Amygdala (tissue), 56 donors: ENCODE measurements at regions not wholly inside any gene's neighbourhood (a gene's known extent, or its start where the extent isn't known, plus 50 kb on each side); places are given as distances from the start of the nearest gene placed in this dataset.
"Not testable (repeated sequence)": the region's sequence is repeated elsewhere in the genome, so short reads cannot be mapped to it uniquely, and the experiment has no call there.

Source experiments
- DNase-seq, 56 donors: peaks; one replicate each; lab custom pipeline; 2025; lab: John Stamatoyannopoulos, UW

DNA sequence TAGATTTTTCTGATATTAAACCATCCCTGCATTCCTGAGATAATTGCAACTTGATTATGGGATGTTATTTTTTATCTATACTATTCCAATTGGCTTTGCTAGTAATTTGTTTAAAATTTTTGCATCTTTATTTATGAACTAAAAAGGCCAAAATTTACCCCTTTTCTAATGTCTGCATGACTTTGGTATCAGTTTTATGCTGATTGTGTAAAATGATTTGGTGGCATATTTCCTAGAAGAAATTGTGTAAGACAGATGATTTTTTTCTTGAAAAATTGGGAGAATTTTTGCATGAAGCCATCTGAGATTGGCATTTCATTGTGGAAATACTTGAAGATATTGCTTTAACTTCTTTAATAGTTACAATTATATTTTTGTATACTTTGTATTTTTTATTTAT, 183.8 kb upstream of the TBL1XR1 start:
- no peak for DNase-seq

DNA sequence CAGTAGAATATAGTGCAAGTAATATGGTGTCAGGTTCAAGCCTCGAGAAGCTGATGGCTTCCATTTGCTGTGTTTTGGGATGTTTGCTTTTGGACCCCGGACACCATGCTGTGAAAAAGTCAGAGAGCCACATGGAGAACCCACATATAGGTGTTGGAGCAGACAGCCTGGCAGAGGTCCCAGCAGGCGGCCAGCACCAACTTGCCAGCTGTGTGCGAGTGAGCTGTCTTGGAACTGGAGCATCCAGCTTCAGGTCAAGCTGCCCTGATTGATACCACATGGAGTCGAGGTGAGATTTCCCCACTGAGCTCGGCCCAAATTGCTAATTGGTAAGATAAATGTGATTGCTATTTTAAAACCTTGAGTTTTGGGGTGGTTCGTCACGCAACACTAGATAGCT, 185.7 kb upstream of the TBL1XR1 start:
- DNase-seq, result no peak

DNA sequence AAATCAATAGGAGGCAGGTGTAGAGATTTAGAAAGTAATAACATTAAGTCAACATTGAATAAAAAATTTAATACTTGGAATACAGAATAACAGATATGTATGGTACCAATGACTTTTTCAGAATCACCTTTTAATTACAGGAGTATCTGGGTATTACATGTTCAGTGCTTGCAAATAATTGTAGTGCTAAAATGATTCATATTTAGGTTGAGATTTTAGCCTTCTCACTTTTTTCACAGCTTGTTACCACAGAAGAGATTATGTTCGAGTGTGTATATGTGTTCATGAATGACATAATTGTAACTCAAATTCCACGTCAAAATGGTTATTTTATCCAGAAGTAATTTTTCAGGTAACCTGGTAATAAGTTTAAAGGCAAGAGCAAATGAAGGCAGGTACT, 187.9 kb upstream of the TBL1XR1 start:
- no peak for DNase-seq

DNA sequence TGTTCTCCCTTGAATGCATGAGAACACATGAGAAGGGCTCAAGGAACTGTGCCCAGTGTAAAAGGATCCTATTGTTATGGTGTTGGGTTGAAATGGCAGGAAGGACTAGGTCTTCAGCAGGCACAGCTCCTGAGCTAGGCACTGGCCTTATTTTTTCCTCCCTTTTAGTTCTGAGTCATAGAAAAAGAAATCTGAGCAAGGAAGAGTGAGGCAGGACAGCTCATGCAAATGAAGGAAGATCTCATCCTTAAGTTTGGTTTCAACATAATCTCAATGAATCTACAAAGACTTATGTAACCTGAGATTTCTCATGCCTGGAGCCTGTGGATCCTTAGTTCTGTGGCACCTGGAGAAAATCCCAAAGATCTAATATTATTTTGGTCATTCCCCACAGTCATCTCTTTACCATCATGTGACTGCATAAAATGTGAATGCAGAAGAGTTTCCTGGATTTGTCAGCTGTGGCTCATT, 188.6 kb upstream of the TBL1XR1 start:
- DNase-seq, result no peak

DNA sequence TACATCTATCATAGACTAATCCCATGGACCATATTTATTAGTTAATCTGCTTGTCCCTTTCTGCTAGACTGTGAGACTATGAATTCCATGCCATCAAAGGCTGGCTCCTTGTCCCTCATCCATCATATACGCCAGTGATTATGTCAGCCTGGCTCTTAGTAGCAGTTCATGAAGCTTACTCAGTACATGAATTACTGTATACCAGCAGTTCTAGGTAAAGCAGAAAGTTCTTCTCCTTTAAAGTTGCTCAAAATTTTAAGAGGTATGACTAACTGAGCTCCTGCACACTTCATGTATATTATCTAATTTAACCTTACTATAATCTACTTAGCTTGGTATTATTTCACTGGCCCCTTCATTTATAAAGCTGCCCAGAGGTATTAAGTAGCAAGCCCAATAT, 190.9 kb upstream of the TBL1XR1 start:
- DNase-seq, result no peak

DNA sequence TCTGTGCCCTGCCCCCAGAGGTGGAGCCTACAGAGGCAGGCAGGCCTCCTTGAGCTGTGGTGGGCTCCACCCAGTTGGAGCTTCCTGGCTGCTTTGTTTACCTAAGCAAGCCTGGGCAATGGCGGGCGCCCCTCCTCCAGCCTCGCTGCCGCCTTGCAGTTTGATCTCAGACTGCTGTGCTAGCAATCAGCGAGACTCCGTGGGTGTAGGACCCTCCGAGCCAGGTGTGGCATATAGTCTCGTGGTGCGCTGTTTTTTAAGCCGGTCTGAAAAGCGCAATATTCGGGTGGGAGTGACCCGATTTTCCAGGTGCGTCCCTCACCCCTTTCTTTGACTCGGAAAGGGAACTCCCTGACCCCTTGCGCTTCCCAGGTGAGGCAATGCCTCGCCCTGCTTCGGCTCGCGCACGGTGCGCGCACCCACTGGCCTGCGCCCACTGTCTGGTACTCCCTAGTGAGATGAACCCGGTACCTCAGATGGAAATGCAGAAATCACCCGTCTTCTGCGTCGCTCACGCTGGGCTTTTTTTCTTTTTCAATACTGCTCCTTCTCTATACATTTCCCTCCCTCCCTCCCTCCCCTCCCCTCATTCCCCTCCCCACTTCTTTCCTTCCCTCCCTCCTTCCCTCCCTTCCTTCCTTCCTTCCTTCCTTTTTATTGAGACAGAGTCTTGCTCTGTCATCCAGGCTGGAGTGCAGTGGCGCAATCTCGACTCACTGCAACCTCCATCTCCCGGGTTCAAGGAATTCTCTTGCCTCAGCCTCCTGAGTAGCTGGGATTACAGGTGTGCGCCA, 197.1 kb upstream of the TBL1XR1 start:
- not testable (repeated sequence) for DNase-seq

DNA sequence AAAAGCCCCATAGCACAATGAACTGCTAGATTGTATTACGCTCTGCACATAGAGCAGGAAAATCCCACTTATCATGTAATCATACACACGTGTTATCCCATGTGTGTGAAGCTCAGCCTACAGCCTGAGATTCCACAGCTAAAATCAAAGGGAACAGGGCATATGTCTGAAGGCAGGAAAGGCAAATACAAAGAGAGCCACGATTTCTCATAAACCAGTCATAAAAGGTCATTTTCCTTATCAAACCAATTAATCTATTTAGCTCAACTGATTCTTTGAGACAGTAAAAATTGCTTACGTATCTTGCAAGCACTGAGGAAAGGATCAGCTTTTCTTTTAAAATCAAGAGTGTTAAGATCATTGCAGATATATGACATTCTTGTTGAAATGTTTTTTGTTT, 199.5 kb upstream of the TBL1XR1 start:
- DNase-seq, result no peak

DNA sequence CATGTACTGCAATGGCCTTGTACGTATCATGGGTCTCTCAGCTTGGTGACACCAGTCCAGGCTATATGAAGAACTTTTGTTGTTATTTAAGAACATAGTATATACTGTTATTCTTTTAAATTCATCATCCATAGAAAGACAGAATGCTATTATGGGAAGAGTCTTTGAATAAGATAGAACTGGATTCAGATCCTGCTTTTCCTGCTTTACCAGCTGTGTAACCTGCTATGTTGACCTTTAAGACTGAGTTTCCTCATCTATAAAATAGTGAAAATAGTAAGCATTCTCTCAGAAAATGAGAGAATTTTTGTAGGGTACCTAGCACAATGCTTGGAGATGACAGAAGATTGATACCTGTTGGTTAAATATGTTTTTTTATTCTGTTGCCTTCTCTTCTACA, 204.1 kb upstream of the TBL1XR1 start:
- DNase-seq, result no peak

DNA sequence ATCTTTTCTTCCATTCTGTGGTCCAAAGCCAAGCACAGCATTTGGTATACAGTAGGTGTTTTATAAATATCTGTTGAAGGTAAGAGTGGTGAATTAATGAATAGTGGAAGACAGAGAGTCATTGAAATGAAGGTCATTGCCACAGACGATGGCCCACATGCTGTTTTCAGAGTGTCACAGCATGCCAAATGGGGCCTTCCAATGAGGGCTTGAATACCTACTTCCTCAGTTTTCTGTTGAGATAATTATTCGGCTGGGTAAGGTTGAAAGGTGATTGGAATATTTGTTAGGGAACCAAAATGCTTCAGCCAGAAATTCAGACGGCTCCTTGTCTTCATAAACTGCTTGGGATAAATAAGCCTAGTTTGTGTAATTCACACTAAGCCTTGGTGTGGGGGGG, 205.3 kb upstream of the TBL1XR1 start:
- no peak for DNase-seq

DNA sequence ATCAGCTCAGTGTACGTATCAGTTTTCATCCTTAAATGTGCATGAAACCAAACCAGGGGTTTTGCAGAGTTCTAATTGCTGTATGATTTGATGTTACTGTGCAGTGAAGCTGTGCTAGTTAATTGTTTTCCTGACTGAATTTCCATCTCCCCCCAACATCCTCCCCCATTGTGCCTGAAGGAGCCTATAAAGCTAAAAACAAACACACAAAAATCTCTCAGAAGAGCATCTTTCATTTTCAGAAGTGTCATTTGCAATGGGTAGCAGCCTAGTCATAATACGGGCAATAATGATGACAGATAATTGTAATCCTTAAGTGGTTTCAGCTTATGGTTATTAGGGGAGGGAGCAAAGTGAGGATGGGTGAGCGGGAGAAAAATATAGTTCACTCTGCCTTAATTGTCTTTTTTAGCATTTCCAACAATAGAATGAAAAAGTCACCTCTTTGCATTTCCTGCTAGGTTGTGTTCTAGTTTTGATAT, 207.9 kb upstream of the TBL1XR1 start:
- no peak for DNase-seq

DNA sequence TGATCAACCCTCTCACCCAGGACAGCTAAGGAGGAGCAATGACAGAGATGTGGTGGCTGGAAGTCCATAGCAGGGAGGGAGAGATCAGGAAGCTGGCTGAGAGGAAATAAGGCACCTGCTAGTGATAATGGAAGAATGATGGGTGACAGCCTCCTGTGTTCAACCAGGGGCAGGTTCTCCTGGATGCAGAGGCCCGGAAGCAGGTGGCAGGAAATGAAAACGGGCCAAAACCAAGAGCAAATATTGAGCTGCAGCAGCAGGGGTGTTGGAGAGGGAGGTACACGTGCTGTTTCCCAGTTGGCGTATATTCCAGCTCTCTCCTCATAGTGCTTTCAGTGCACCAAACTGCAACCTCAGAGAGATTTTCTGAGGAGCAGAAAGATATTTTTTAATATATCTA, 213.4 kb upstream of the TBL1XR1 start:
- DNase-seq, result no peak

DNA sequence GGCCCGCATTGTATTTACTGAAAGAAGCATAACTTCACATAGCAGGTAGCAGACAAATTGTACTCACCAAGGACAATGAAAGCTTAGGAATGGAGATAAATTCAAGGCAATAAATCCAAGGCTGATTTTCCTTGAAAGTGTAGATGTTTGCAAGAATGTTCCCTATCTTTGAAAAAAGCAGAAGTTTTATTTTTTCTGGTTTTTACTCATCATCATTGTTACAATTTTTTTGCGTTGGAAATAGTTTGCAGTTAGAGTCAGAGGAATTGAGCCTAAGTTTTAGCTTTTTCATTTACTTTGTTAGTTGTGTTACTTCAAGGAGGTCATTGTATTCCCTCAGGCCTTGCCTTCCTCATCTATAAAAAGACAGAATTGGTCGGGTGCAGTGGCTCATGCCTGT, 213.9 kb upstream of the TBL1XR1 start:
- no peak for DNase-seq

DNA sequence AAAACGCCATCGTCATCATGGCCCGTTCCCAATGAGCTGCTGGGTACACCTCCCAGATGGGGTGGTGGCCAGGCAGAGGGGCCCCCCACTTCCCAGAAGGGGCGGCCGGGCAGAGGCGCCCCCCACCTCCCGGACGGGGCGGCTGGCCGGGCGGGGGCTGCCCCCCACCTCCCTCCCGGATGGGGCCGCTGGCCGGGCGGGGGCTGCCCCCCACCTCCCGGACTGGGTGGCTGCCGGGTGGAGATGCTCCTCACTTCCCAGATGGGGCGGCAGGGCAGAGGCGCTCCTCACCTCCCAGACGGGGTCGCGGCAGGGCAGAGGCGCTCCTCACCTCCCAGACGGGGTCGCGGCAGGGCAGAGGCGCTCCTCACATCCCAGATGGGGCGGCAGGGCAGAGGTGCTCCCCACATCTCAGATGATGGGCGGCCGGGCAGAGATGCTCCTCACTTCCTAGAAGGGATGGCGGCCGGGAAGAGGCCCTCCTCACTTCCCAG, 215.4 kb upstream of the TBL1XR1 start:
- DNase-seq, result not testable (repeated sequence)

DNA sequence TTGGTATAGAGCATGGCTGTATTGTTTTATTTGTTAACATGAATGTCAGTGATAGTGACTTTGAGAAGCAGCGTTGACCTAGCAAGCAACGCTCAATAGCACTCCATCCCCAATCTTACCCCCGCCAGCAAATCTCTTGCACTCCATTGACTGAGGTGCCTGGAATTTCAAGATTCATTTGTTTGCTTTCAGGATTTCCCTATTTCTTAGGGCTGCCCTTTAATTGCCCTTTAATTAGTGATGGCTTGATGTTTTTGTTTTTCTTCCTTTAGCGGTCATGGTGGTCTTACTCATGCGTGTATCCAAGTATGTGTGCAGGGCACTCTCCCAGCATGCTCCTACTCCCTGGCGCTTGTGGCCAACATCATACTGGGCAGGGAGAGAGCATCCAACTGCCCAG, 216.8 kb upstream of the TBL1XR1 start:
- no peak for DNase-seq

DNA sequence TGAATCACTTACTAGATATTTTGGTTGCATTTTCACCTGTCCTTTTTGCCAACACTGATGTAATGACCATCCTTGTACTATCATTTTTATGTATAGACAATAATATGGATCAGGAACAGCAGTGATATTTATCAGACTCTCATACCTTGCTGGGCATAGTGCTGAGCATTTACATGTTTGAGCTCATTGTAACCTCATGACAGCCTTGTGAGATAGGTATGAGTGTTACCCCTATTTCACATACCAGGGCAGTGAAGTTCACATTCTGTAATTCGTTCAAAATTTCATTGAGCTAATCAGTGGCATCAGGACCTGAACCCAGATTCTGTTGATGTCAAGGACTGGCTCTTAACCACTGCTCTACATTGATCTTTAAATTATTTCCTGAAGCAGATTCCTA, 221.5 kb upstream of the TBL1XR1 start:
- no peak for DNase-seq

DNA sequence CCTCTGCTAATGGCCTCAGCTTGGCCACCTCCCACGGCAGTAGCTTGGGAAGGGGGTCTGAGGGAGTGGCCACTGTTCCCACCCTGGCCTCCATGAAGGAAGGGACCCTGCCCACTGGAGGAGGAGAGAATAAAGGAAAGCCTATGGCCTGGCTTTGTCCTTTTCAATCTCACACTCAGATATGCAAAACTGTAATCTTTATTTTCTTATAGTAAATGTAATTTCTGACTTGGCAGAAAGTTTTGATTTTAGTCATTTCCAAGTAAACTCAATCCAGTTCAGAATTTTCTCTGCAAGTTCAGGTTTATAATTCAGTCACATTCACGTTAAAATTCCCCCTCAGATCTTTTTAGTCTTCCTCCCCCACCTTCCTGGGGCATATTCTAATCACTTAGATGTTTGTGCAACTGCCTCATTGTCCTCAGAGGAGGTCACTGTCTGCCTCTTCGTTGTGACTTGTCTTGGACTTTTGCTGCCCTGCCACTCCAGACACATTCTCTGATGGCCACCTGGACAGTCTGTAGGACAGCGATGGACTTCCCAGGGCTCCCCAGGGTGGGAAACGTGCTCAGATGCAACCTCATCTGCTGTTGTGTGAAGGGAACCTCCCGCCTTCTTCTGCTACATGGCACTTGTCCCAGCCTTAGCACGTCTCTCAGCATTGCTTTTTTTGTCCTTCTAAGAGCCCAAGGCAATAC, 222.8 kb upstream of the TBL1XR1 start:
- DNase-seq, result no peak

DNA sequence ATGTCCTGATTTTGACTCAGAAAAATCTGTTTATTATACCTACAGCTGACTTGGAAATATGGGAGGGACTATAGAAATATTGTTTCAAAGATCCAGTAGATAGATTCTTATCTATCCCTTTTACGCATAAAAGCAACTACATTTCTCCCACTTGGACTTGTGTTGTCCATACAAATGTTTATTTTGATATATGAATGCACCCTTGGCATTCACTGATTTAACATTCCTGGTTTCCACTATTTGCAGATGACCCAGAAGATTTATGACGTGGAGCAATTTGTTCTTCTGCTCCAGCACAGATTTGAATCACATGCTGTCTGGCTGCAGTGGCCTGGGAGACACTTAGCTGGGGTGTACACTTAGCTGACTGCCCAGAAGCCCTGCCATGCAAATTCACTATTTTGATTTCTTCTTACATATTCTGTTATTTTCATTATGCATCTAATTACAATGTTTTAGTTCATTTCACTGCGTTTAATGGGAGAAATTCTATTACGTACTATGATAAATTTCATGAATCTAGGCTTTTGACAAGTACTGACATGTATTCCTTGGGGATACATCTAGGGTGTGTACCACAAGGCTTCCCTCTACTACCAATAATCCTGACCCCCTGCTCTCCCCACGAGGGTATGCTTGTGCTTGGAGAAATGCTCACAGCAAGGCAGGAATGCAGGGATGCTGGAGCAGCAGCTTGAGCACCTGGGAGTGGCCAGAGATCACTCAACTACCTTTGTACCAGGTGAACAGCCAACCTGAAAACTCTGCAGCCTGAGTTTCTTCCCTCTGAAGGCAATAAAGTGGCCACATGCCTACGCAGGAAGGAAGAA, 223.6 kb upstream of the TBL1XR1 start:
- no peak for DNase-seq

DNA sequence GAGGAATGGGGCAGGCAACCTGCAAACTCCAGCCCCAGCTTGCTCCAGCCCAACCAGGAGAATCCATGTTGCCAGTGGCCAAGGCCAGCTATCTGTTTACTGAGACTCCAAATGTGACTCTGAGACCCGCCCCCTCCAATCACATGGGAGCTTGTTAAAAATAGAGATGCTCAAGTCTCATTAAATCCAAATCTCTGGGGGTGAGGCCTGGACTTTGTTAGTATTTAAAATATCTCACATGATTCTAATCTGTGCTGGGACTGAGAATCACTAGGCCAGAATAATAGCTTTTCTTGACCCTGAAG, 224.2 kb upstream of the TBL1XR1 start:
- DNase-seq, result no peak

DNA sequence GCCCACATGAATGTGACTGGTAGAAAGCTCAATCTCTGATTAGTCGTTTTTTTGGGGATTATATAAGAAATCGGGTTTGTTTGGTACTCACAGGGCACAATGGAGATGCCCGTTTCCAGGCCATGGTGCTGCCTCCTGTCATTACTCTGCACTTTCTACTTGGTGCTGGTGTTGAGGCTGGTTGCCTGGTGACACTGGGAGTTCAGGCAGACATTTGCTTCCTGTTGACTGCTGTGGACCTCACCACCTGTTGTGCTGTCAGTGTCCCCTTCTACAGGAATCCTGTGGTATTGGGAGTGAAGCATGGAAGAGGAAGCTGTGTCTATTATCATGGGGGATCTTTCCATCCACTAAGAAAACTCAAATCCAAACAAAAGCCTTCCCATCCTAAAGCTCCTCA, 227.2 kb upstream of the TBL1XR1 start:
- no peak for DNase-seq

DNA sequence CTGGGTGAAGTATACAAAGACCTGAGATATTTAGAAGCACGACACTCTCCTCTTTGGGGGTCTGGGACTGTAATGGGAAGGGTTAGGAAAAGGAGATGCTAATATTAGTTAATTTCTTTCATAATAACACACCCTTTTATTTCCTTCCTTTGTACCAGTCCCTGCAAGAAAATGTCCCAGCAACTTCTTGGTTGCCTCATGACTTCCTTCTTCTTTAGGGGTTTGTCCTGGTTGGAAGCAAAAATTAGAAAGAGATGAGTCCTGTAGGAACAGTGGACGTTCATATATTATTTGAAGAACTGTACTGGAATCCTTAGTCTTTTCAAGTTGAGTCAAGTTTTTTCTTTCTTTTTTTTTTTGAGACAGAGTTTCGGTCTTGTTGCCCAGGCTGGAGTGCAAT, 227.8 kb upstream of the TBL1XR1 start:
- no peak for DNase-seq
